Loucy (cell line): ENCODE measurements at regions not wholly inside any gene's neighbourhood (a gene's known extent, or its start where the extent isn't known, plus 50 kb on each side); places are given as distances from the start of the nearest gene placed in this dataset.

ENCODE experiments used
- H2AFZ ChIP-seq: fragments of 200-600 bp; sonication (generic); 2 replicates; pipeline ENCODE4 v1.6.0; 2016; ENCODE audit warnings: antibody characterized with exemption, mild to moderate bottlenecking, low read length, moderate library complexity
- H3F3A ChIP-seq: fragments of 200-600 bp; 2 replicates; pipeline ENCODE4 v1.6.0; 2016; ENCODE audit warnings: antibody characterized with exemption, low read depth, mild to moderate bottlenecking
- H3K27me3 ChIP-seq: fragments of 200-600 bp; sonication (generic); 2 replicates; pipeline ENCODE4 v1.6.1; 2014; ENCODE audit warnings: low read length, mild to moderate bottlenecking; ENCODE audit not compliant: insufficient read depth, poor library complexity, severe bottlenecking
- H3K36me3 ChIP-seq: fragments of 200-600 bp; sonication (generic); 2 replicates; pipeline ENCODE4 v1.6.1; 2016; ENCODE audit warnings: low read length; ENCODE audit not compliant: insufficient read depth
- H3K4me1 ChIP-seq: fragments of 200-600 bp; sonication (generic); 2 replicates; pipeline ENCODE4 v1.5.1; 2014; ENCODE audit warnings: low read length, mild to moderate bottlenecking; ENCODE audit not compliant: insufficient read depth, poor library complexity, severe bottlenecking
- H3K4me2 ChIP-seq: fragments of 200-600 bp; sonication (generic); 2 replicates; pipeline ENCODE4 v1.6.0; 2014; ENCODE audit warnings: antibody characterized with exemption, low read length, low read depth, mild to moderate bottlenecking; ENCODE audit not compliant: poor library complexity, severe bottlenecking
- H3K4me3 ChIP-seq: fragments of 200-600 bp; sonication (generic); 2 replicates; pipeline ENCODE4 v1.5.1; 2014; ENCODE audit warnings: low read length, mild to moderate bottlenecking, mixed read lengths; ENCODE audit not compliant: poor library complexity, severe bottlenecking
- H3K79me2 ChIP-seq: fragments of 200-600 bp; sonication (generic); 2 replicates; pipeline ENCODE4 v1.6.1; 2014; ENCODE audit warnings: low read length; ENCODE audit not compliant: insufficient read depth
- H3K9ac ChIP-seq: fragments of 200-600 bp; sonication (generic); 2 replicates; pipeline ENCODE4 v1.6.0; 2014; ENCODE audit warnings: mild to moderate bottlenecking, low read depth, low read length, moderate library complexity; ENCODE audit not compliant: poor library complexity, severe bottlenecking
- H3K9me2 ChIP-seq: fragments of 200-600 bp; sonication (generic); replicated peaks from 2 replicates; pipeline ENCODE4 v1.6.1; 2016; ENCODE audit warnings: low read depth, low read length, mixed read lengths
- H3K9me3 ChIP-seq: fragments of 200-600 bp; sonication (generic); 2 replicates; pipeline ENCODE4 v1.6.1; 2014; ENCODE audit warnings: mild to moderate bottlenecking, antibody characterized with exemption, low read length, low read depth; ENCODE audit not compliant: insufficient read depth
- H4K20me1 ChIP-seq: fragments of 200-600 bp; sonication (generic); 2 replicates; pipeline ENCODE4 v1.6.0; 2014; ENCODE audit warnings: antibody characterized with exemption, low read length, mild to moderate bottlenecking; ENCODE audit not compliant: insufficient read depth, poor library complexity, severe bottlenecking
- CTCF ChIP-seq: fragments of 200-600 bp; sonication (generic); conservative IDR thresholded peaks from 2 replicates; pipeline ENCODE4 v1.5.1; 2014; ENCODE audit warnings: mild to moderate bottlenecking, antibody characterized with exemption, low read length
- EZH2phosphoT487 ChIP-seq: fragments of 200-600 bp; IDR thresholded peaks from 2 replicates; pipeline ENCODE4 v1.6.1; 2018; ENCODE audit warnings: antibody characterized with exemption, mild to moderate bottlenecking, moderate library complexity, borderline replicate concordance

- no peaks in the 10 kb centered on the region for H3K79me2 ChIP-seq
- H3K9ac ChIP-seq: no peak overlapping the region
- H3K27me3 ChIP-seq: no peaks in the 10 kb centered on the region
- no peaks in the 10 kb centered on the region for H3K36me3 ChIP-seq
- H3K9me2 ChIP-seq: no peaks in the 10 kb centered on the region
- H3K9me3 ChIP-seq: no peaks in the 10 kb centered on the region
- H3F3A ChIP-seq: no peaks in the 10 kb centered on the region
- no peak overlapping the region for H2AFZ ChIP-seq
- no peak overlapping the region for H3K4me2 ChIP-seq
- no peak overlapping the region for H3K4me3 ChIP-seq
- H3K4me1 ChIP-seq: no peaks in the 10 kb centered on the region
- no peaks in the 10 kb centered on the region for H4K20me1 ChIP-seq
- no peak for TF ChIP-seq CTCF
- TF ChIP-seq EZH2phosphoT487: no peak
These were observed 185.7 kb downstream of the PLK2 start for GRCh38 chr5:58274191-58274590.

GRCh38 chr5:58273711-58274110 is 186.2 kb downstream of the PLK2 start:
- H3K9ac ChIP-seq: no peak overlapping the region

GRCh38 chr5:58268268-58268667 is 191.6 kb downstream of the PLK2 start:
- TF ChIP-seq CTCF (no peak), EZH2phosphoT487 (no peak)
- Histone ChIP-seq H3K9ac (no peak overlapping the region), H3K9me3 (no peaks in the 10 kb centered on the region), H3K79me2 (no peaks in the 10 kb centered on the region), H3K4me3 (no peak overlapping the region), H4K20me1 (no peaks in the 10 kb centered on the region), H2AFZ (no peak overlapping the region), H3F3A (no peaks in the 10 kb centered on the region), H3K27me3 (no peaks in the 10 kb centered on the region), H3K36me3 (no peaks in the 10 kb centered on the region), H3K9me2 (no peaks in the 10 kb centered on the region), H3K4me1 (no peaks in the 10 kb centered on the region), H3K4me2 (no peak overlapping the region)

More at GRCh38 chr5:58273711-58274110, 186.2 kb downstream of the PLK2 start:
- no peaks in the 10 kb centered on the region for H3K9me2 ChIP-seq
- TF ChIP-seq CTCF (no peak), EZH2phosphoT487 (no peak)
- H3K4me2 ChIP-seq: no peak overlapping the region
- no peak overlapping the region for H3K4me3 ChIP-seq
- H2AFZ ChIP-seq: no peak overlapping the region
- no peaks in the 10 kb centered on the region for H3K79me2 ChIP-seq
- no peaks in the 10 kb centered on the region for H3K4me1 ChIP-seq
- no peaks in the 10 kb centered on the region for H3K9me3 ChIP-seq
- H4K20me1 ChIP-seq: no peaks in the 10 kb centered on the region
- no peaks in the 10 kb centered on the region for H3K36me3 ChIP-seq
- no peaks in the 10 kb centered on the region for H3K27me3 ChIP-seq
- no peaks in the 10 kb centered on the region for H3F3A ChIP-seq
